ENCODE measurements at regions not wholly inside any gene's neighbourhood (a gene's known extent, or its start where the extent isn't known, plus 50 kb on each side); places are given as distances from the start of the nearest gene placed in this dataset.

DNA sequence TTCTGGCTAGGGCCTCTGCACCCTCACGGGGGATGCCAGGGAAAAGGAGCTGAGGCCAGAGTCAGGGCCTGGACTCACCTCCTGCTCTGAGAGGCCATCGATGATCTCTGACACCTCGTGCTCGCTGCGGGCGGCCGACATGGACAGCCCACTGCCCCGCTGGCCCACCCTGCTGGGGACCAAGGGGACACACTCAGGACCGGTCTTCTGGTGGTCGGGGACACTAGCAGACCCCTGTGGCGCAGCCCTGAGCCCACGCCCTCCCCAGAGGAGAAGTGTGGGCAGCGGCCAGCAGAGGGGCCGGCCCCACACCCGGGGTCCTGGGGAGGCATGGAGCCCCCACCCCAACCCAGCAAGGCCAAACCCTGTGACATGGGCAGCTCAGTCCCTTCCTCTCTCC, 134.6 kb downstream of the RFLNA start:
- TF ChIP-seq CTCF (IDR thresholded peaks at IDR 0.05), result no peak
- no peak for TF ChIP-seq MYBL2 (CRISPR knock-in tag; IDR thresholded peaks at IDR 0.05)
- no peak for TF ChIP-seq FOXP4 (CRISPR knock-in tag; IDR thresholded peaks at IDR 0.05)
- TF ChIP-seq, protein P1, sequence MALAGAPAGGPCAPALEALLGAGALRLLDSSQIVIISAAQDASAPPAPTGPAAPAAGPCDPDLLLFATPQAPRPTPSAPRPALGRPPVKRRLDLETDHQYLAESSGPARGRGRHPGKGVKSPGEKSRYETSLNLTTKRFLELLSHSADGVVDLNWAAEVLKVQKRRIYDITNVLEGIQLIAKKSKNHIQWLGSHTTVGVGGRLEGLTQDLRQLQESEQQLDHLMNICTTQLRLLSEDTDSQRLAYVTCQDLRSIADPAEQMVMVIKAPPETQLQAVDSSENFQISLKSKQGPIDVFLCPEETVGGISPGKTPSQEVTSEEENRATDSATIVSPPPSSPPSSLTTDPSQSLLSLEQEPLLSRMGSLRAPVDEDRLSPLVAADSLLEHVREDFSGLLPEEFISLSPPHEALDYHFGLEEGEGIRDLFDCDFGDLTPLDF (CRISPR knock-in tag; IDR thresholded peaks at IDR 0.05), result no peak
- no peak for TF ChIP-seq ZNF396 (CRISPR knock-in tag; IDR thresholded peaks at IDR 0.05; ENCODE audit: borderline replicate concordance)
- TF ChIP-seq FOXJ3 (CRISPR knock-in tag; IDR thresholded peaks at IDR 0.05; ENCODE audit: borderline replicate concordance), result no peak

All from WTC11 (cell line).